ENCODE measurements at regions not wholly inside any gene's neighbourhood (a gene's known extent, or its start where the extent isn't known, plus 50 kb on each side); places are given as distances from the start of the nearest gene placed in this dataset.

- intact Hi-C loops (cut with DNase I): no loop called here
- no peak for DNase-seq
- ATAC-seq (ENCODE audit: poor library complexity): no peak
Observed at GRCh38 chr2:74036010-74036409, 51.3 kb downstream of the TET3 start.

GRCh38 chr2:74036450-74037195 is 51.9 kb downstream of the TET3 start:
- ATAC-seq (ENCODE audit: poor library complexity) (peak; percentile 41), DNase-seq (no peak)
- intact Hi-C loops (cut with DNase I): no loop called here

- intact Hi-C loops (cut with DNase I): no loop called here
- no peak for DNase-seq
- ATAC-seq (ENCODE audit: poor library complexity): peak; percentile 73
Observed at GRCh38 chr2:74037379-74037860, 52.7 kb downstream of the TET3 start.

GRCh38 chr2:74039611-74040010 is 54.9 kb downstream of the TET3 start:
- intact Hi-C loops (cut with DNase I): no loop called here
- DNase-seq: no peak
- no peak for ATAC-seq (ENCODE audit: poor library complexity)

- DNase-seq: no peak
- intact Hi-C loops (cut with DNase I): no loop called here
- ATAC-seq (ENCODE audit: poor library complexity): no peak
Observed at GRCh38 chr2:74041182-74041581, 56.5 kb downstream of the TET3 start.

- no peak for ATAC-seq (ENCODE audit: poor library complexity)
- DNase-seq: no peak
- intact Hi-C loops (cut with DNase I): no loop called here
Observed at GRCh38 chr2:74041726-74042125, 57.0 kb downstream of the TET3 start.

- no peak for ATAC-seq (ENCODE audit: poor library complexity)
- intact Hi-C loops (cut with DNase I): no loop called here
- no peak for DNase-seq
Observed at GRCh38 chr2:74042606-74043005, 57.9 kb downstream of the TET3 start.

- no peak for DNase-seq
- intact Hi-C loops (cut with DNase I): no loop called here
- ATAC-seq (ENCODE audit: poor library complexity): no peak
Observed at GRCh38 chr2:74043345-74044329, 58.9 kb downstream of the TET3 start.

- no peak for DNase-seq
- intact Hi-C loops (cut with DNase I): no loop called here
- no peak for ATAC-seq (ENCODE audit: poor library complexity)
Observed at GRCh38 chr2:74044999-74045398, 60.3 kb downstream of the TET3 start.

GRCh38 chr2:74045454-74045853 is 60.7 kb downstream of the TET3 start:
- ATAC-seq (ENCODE audit: poor library complexity) (peak; percentile 41), DNase-seq (no peak)
- intact Hi-C loops (cut with DNase I): no loop called here

GRCh38 chr2:74046441-74046840 is 61.7 kb downstream of the TET3 start:
- DNase-seq (no peak), ATAC-seq (ENCODE audit: poor library complexity) (no peak)
- intact Hi-C loops (cut with DNase I): no loop called here

- ATAC-seq (ENCODE audit: poor library complexity) (no peak), DNase-seq (no peak)
- intact Hi-C loops (cut with DNase I): no loop called here
Observed at GRCh38 chr2:74047152-74047551, 62.4 kb downstream of the TET3 start.

- intact Hi-C loops (cut with DNase I): no loop called here
- ATAC-seq (ENCODE audit: poor library complexity) (no peak), DNase-seq (no peak)
Observed at GRCh38 chr2:74048147-74048546, 63.4 kb downstream of the TET3 start.

- ATAC-seq (ENCODE audit: poor library complexity) (no peak), DNase-seq (no peak)
- intact Hi-C loops (cut with DNase I): no loop called here
Observed at GRCh38 chr2:74048843-74049519, 64.3 kb downstream of the TET3 start.

GRCh38 chr2:74050151-74050550 is 65.4 kb downstream of the TET3 start:
- no peak for ATAC-seq (ENCODE audit: poor library complexity)
- intact Hi-C loops (cut with DNase I): no loop called here
- no peak for DNase-seq

- ATAC-seq (ENCODE audit: poor library complexity): no peak
- intact Hi-C loops (cut with DNase I): no loop called here
- no peak for DNase-seq
Observed at GRCh38 chr2:74051504-74051903, 66.8 kb downstream of the TET3 start.

GRCh38 chr2:74052732-74053710 is 68.3 kb downstream of the TET3 start:
- DNase-seq: no peak
- ATAC-seq (ENCODE audit: poor library complexity): no peak
- intact Hi-C loops (cut with DNase I): no loop called here
